Natural killer cell treated with Interleukin-12 subunit alpha and Interleukin-12 subunit beta and Interleukin-15 and Interleukin-18, amount 100 ng/mL, for 72 hours (primary cell): ENCODE measurements at regions not wholly inside any gene's neighbourhood (a gene's known extent, or its start where the extent isn't known, plus 50 kb on each side); places are given as distances from the start of the nearest gene placed in this dataset.
A peak's percentile ranks its signal among the peaks of the same experiment; 100 is the strongest.

ENCODE experiments used
- ATAC-seq, 2 donors: fragments of 150-1000 bp; cut with Tn5 transposase in 1 of 2; sonication (Bioruptor Pico), chemical (Tn5 transposase) in 1 of 2; 2 replicates each; pipeline ENCODE4 v1.10.0; 2021
- DNase-seq: peaks from one replicate; pipeline ENCODE4 v3.0.0; 2022; ENCODE audit warnings: low spot score
- H3K27ac Mint-ChIP-seq, 2 donors: 1 replicate in 1 of 2; 2 replicates in 1 of 2; pipeline ENCODE4 v1.8.0; 2022; ENCODE audit warnings: mixed read lengths in 2 of 2, mild to moderate bottlenecking in 1 of 2, moderate library complexity in 1 of 2
- H3K27me3 Mint-ChIP-seq, 2 donors: 1 replicate in 1 of 2; 2 replicates in 1 of 2; pipeline ENCODE4 v1.8.0; 2022; ENCODE audit warnings: mixed read lengths in 2 of 2
- H3K36me3 Mint-ChIP-seq: one replicate; pipeline ENCODE4 v1.8.0; 2022; ENCODE audit warnings: mixed read lengths
- H3K4me1 Mint-ChIP-seq, 2 donors: 1 replicate in 1 of 2; 2 replicates in 1 of 2; pipeline ENCODE4 v1.8.0; 2022; ENCODE audit warnings: low read depth in 2 of 2, mixed read lengths in 2 of 2, mild to moderate bottlenecking in 1 of 2
- H3K4me3 Mint-ChIP-seq: one replicate; pipeline ENCODE4 v1.8.0; 2022; ENCODE audit warnings: mixed read lengths
- H3K9me3 Mint-ChIP-seq: 2 replicates; pipeline ENCODE4 v1.8.0; 2022; ENCODE audit warnings: mixed read lengths

GRCh38 chr1:104945406-104945805, 1195.7 kb downstream of the AMY1C start:
- Mint-ChIP-seq H3K27me3 (no peaks in the 10 kb centered on the region), H3K4me1 (no peaks in the 10 kb centered on the region), H3K27ac (no peak overlapping the region), H3K36me3 (no peaks in the 10 kb centered on the region), H3K9me3 (peaks cover 6% of the 10 kb centered on the region), H3K4me3 (no peak overlapping the region)
- ATAC-seq (no peak), DNase-seq (no peak)

- ATAC-seq = no peak
- Mint-ChIP-seq H3K36me3 (no peaks in the 10 kb centered on the region), H3K9me3 (peaks cover 6% of the 10 kb centered on the region), H3K4me3 (no peak overlapping the region), H3K27me3 (no peaks in the 10 kb centered on the region), H3K27ac (no peak overlapping the region), H3K4me1 (no peaks in the 10 kb centered on the region)
- no peak for DNase-seq
Observed at GRCh38 chr1:104946558-104947210, 1197.0 kb downstream of the AMY1C start.

GRCh38 chr1:104953555-104953954, 1203.9 kb downstream of the AMY1C start:
- Mint-ChIP-seq H3K4me1 (no peaks in the 10 kb centered on the region), H3K27ac (no peak overlapping the region), H3K4me3 (no peak overlapping the region), H3K27me3 (no peaks in the 10 kb centered on the region), H3K9me3 (peaks cover under 1% of the 10 kb centered on the region), H3K36me3 (no peaks in the 10 kb centered on the region)
- DNase-seq (no peak), ATAC-seq (no peak)

GRCh38 chr1:104973516-104973915, 1223.8 kb downstream of the AMY1C start:
- Mint-ChIP-seq H3K4me1 (no peaks in the 10 kb centered on the region), H3K27me3 (no peaks in the 10 kb centered on the region), H3K27ac (no peak overlapping the region), H3K9me3 (peaks cover 12% of the 10 kb centered on the region), H3K36me3 (peaks cover 5% of the 10 kb centered on the region), H3K4me3 (no peak overlapping the region)
- DNase-seq (no peak), ATAC-seq (no peak)

GRCh38 chr1:104979651-104980050, 1230.0 kb downstream of the AMY1C start:
- H3K9me3 Mint-ChIP-seq = peaks cover 6% of the 10 kb centered on the region
- ATAC-seq (no peak), DNase-seq (no peak)
- H3K36me3 Mint-ChIP-seq = no peaks in the 10 kb centered on the region
- no peak overlapping the region for H3K4me3 Mint-ChIP-seq
- H3K27ac Mint-ChIP-seq = no peak overlapping the region
- H3K27me3 Mint-ChIP-seq = no peaks in the 10 kb centered on the region
- no peaks in the 10 kb centered on the region for H3K4me1 Mint-ChIP-seq

GRCh38 chr1:104987210-104987609, 1237.5 kb downstream of the AMY1C start:
- ATAC-seq = no peak
- DNase-seq = no peak
- Mint-ChIP-seq H3K27me3 (no peaks in the 10 kb centered on the region), H3K4me3 (no peak overlapping the region), H3K36me3 (no peaks in the 10 kb centered on the region), H3K4me1 (no peaks in the 10 kb centered on the region), H3K9me3 (peaks cover 21% of the 10 kb centered on the region), H3K27ac (no peak overlapping the region)

- Mint-ChIP-seq H3K4me3 (no peak overlapping the region), H3K9me3 (peaks cover 15% of the 10 kb centered on the region), H3K27ac (no peak overlapping the region), H3K4me1 (no peaks in the 10 kb centered on the region), H3K27me3 (no peaks in the 10 kb centered on the region), H3K36me3 (no peaks in the 10 kb centered on the region)
- DNase-seq (no peak), ATAC-seq (no peak)
Observed at GRCh38 chr1:104989012-104989411, 1239.3 kb downstream of the AMY1C start.

- Mint-ChIP-seq H3K27ac (no peak overlapping the region), H3K27me3 (no peaks in the 10 kb centered on the region), H3K36me3 (no peaks in the 10 kb centered on the region), H3K4me1 (no peaks in the 10 kb centered on the region), H3K9me3 (peaks cover 12% of the 10 kb centered on the region), H3K4me3 (no peak overlapping the region)
- no peak for DNase-seq
- no peak for ATAC-seq
Observed at GRCh38 chr1:104991702-104992101, 1242.0 kb downstream of the AMY1C start.

- no peak for DNase-seq
- Mint-ChIP-seq H3K27me3 (no peaks in the 10 kb centered on the region), H3K4me3 (no peak overlapping the region), H3K36me3 (no peaks in the 10 kb centered on the region), H3K27ac (no peak overlapping the region), H3K9me3 (no peaks in the 10 kb centered on the region), H3K4me1 (no peaks in the 10 kb centered on the region)
- ATAC-seq = no peak
Observed at GRCh38 chr1:105000793-105001192, 1251.1 kb downstream of the AMY1C start.

GRCh38 chr1:105004515-105004914, 1254.8 kb downstream of the AMY1C start:
- Mint-ChIP-seq H3K36me3 (no peaks in the 10 kb centered on the region), H3K27ac (no peak overlapping the region), H3K4me3 (no peak overlapping the region), H3K9me3 (peaks cover 7% of the 10 kb centered on the region), H3K4me1 (no peaks in the 10 kb centered on the region), H3K27me3 (no peaks in the 10 kb centered on the region)
- ATAC-seq = peak in 1 of 2 donors; percentile 6
- no peak for DNase-seq

- Mint-ChIP-seq H3K27me3 (no peaks in the 10 kb centered on the region), H3K4me1 (no peaks in the 10 kb centered on the region), H3K27ac (no peak overlapping the region), H3K36me3 (no peaks in the 10 kb centered on the region), H3K4me3 (no peak overlapping the region), H3K9me3 (peaks cover 7% of the 10 kb centered on the region)
- ATAC-seq (no peak), DNase-seq (no peak)
Observed at GRCh38 chr1:105005594-105006195, 1256.0 kb downstream of the AMY1C start.

- Mint-ChIP-seq H3K27ac (no peak overlapping the region), H3K9me3 (peaks cover 21% of the 10 kb centered on the region), H3K36me3 (peaks cover 4% of the 10 kb centered on the region), H3K4me1 (no peaks in the 10 kb centered on the region), H3K27me3 (no peaks in the 10 kb centered on the region), H3K4me3 (no peak overlapping the region)
- ATAC-seq = no peak
- no peak for DNase-seq
Observed at GRCh38 chr1:105017587-105017986, 1267.9 kb downstream of the AMY1C start.

- Mint-ChIP-seq H3K27me3 (no peaks in the 10 kb centered on the region), H3K36me3 (peaks cover 20% of the 10 kb centered on the region), H3K27ac (no peak overlapping the region), H3K9me3 (peaks cover 19% of the 10 kb centered on the region), H3K4me1 (no peaks in the 10 kb centered on the region), H3K4me3 (no peak overlapping the region)
- DNase-seq (no peak), ATAC-seq (no peak)
Observed at GRCh38 chr1:105023719-105024118, 1274.0 kb downstream of the AMY1C start.

GRCh38 chr1:105027838-105028471, 1278.3 kb downstream of the AMY1C start:
- no peaks in the 10 kb centered on the region for H3K4me1 Mint-ChIP-seq
- peaks cover 22% of the 10 kb centered on the region for H3K36me3 Mint-ChIP-seq
- no peak for DNase-seq
- no peak overlapping the region for H3K4me3 Mint-ChIP-seq
- H3K9me3 Mint-ChIP-seq = peaks cover 17% of the 10 kb centered on the region
- no peak overlapping the region for H3K27ac Mint-ChIP-seq
- no peaks in the 10 kb centered on the region for H3K27me3 Mint-ChIP-seq
- no peak for ATAC-seq
